Fibroblast of the aortic adventitia (primary cell): ENCODE measurements at regions not wholly inside any gene's neighbourhood (a gene's known extent, or its start where the extent isn't known, plus 50 kb on each side); places are given as distances from the start of the nearest gene placed in this dataset.
A peak's percentile ranks its signal among the peaks of the same experiment; 100 is the strongest.
"Not testable (repeated sequence)": the region's sequence is repeated elsewhere in the genome, so short reads cannot be mapped to it uniquely, and the experiment has no call there.

Source experiments
- DNase-seq: peaks from one replicate; pipeline ENCODE4 v3.0.0-alpha.2; 2010; ENCODE audit warnings: low read depth
- H3K4me3 ChIP-seq: 2 replicates; pipeline ENCODE4 v1.5.1; 2011; ENCODE audit warnings: low read depth, mild to moderate bottlenecking, control low read depth, low read length, moderate library complexity
- TF ChIP-seq, protein P1 (sequence below): IDR thresholded peaks from 2 replicates; pipeline ENCODE4 v1.5.1; 2011; ENCODE audit warnings: mild to moderate bottlenecking, low read length, control low read depth, inconsistent platforms; ENCODE audit not compliant: insufficient read depth

DNA sequence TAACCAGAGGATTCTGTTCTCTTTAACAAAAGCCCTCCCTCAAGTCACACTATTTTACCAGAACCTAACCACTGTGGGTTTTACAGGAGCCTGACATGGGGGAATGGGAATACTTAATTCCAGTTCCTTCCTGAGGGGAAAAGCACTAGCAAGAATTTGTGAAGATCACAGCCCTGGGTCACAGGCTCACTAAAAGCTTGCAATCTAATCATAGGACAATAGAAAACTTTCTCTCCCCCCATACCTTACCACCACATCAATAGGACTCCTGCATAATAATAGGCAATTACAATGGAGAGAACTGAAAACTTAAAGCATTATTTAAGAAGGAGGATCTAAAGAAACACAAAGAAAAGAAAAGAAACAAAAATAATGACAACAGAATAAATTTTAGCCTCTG lies 225.8 kb upstream of the ZNF804A start:
- H3K4me3 ChIP-seq: no peak overlapping the region
- DNase-seq: no peak
- TF ChIP-seq, protein P1, sequence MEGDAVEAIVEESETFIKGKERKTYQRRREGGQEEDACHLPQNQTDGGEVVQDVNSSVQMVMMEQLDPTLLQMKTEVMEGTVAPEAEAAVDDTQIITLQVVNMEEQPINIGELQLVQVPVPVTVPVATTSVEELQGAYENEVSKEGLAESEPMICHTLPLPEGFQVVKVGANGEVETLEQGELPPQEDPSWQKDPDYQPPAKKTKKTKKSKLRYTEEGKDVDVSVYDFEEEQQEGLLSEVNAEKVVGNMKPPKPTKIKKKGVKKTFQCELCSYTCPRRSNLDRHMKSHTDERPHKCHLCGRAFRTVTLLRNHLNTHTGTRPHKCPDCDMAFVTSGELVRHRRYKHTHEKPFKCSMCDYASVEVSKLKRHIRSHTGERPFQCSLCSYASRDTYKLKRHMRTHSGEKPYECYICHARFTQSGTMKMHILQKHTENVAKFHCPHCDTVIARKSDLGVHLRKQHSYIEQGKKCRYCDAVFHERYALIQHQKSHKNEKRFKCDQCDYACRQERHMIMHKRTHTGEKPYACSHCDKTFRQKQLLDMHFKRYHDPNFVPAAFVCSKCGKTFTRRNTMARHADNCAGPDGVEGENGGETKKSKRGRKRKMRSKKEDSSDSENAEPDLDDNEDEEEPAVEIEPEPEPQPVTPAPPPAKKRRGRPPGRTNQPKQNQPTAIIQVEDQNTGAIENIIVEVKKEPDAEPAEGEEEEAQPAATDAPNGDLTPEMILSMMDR: no peak

DNA sequence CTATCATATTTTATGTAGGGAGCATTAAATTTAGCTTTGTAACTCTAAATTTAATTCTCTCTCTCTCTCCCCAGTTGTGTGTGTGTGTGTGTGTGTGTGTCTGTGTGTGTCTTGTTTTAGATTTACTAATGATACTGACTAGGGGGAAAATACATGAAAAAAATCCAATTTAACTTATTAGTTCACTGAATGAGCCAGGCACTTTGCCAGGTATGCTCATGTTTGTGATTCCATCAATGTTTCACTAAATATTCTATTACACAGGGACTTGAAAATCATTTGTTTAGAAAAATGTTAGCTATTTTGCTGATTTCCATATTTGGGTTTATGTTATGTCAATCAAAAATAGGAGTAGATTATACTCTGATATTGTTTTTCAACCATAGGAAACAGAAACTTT lies 203.7 kb upstream of the ZNF804A start:
- DNase-seq: no peak
- TF ChIP-seq, protein P1: no peak
- H3K4me3 ChIP-seq: no peak overlapping the region

DNA sequence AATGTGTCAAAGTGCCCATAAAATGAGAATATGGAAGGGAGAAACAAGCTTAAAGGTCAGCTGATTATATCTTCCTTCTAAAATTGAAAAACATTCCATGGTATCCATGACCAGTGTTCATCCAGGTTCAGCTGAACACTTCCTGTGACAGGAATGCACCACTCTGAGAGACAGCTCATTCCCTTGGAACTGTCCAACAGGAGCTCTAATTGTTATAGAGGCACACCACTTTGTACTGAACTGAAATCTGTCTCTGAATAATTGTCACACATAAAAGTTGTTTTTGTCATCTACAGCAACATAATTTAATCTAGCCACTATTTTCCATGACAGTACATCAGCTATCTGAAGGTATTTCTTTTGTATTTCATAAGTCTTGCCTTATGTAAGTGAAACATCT lies 195.9 kb upstream of the ZNF804A start:
- H3K4me3 ChIP-seq: no peak overlapping the region
- no peak for DNase-seq
- TF ChIP-seq, protein P1: no peak

GRCh38 chr2:184407041-184407630 lies 191.2 kb upstream of the ZNF804A start:
- not testable (repeated sequence) for H3K4me3 ChIP-seq
- peak; percentile 0 for DNase-seq

GRCh38 chr2:184410160-184410559 lies 188.2 kb upstream of the ZNF804A start:
- no peak for DNase-seq
- TF ChIP-seq, protein P1: no peak
- no peak overlapping the region for H3K4me3 ChIP-seq

DNA sequence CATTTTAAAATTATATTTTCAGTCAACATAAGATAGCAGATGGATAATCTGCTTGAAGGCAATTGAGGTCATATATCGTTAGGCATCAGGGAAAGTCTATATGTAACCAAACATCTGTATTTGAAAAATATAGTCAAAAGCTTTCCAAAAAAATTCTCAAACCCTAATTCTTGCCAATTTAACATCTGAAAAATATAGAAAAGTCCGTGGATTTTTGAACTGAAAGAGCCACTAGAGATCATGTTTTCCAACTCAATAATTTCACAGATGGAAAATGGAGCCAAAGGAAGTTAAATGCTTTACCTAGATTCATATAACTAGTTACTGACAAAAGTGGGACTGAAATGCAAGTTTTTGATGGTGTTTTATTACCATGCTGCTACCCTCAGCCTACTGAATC lies 185.1 kb upstream of the ZNF804A start:
- no peak overlapping the region for H3K4me3 ChIP-seq
- DNase-seq: no peak
- TF ChIP-seq, protein P1: no peak

DNA sequence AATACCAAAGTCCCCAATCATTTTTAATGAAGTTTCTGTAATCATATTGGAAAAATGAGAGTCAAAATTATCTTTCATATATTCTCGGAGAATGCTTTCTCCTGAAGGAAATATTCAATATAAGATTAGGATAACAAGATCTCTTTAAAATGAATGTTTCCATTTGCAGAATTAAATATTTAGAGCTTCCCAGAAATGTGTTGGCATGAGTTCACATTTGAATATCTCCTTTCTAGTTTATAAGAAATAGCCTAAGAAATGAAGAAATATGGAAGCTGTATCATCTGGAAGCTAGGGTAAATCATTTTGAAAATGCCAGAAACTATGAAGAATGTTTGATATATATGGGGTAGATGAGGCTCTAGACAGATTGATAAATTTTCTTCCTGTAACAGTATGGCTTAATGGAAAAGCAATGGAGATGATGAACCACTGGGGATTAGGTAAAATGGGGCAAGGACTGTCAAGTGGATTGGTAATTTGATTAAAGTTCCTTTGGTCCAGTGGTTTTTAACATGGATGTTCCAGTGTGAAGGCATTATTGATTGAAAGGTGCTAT lies 184.6 kb upstream of the ZNF804A start:
- TF ChIP-seq, protein P1: no peak
- DNase-seq: no peak
- no peak overlapping the region for H3K4me3 ChIP-seq
